Fibroblast of peridontal ligament (primary cell): ENCODE measurements at regions not wholly inside any gene's neighbourhood (a gene's known extent, or its start where the extent isn't known, plus 50 kb on each side); places are given as distances from the start of the nearest gene placed in this dataset.

Source experiments
- DNase-seq: peaks from one replicate; pipeline ENCODE4 v3.0.0-alpha.2; 2010; ENCODE audit errors: extremely low read depth

GRCh38 chr5:152337484-152337883 is 67.6 kb downstream of the NMUR2 start:
- no peak for DNase-seq

GRCh38 chr5:152335461-152335860 is 69.6 kb downstream of the NMUR2 start:
- DNase-seq, result no peak

GRCh38 chr5:152332716-152333460 is 72.2 kb downstream of the NMUR2 start:
- no peak for DNase-seq

- no peak for DNase-seq
Measured at GRCh38 chr5:152331718-152332117, 73.4 kb downstream of the NMUR2 start.

- no peak for DNase-seq
Measured at GRCh38 chr5:152331006-152331405, 74.1 kb downstream of the NMUR2 start.

GRCh38 chr5:152329761-152330283 is 75.3 kb downstream of the NMUR2 start:
- DNase-seq, result no peak

GRCh38 chr5:152329207-152329606 is 75.9 kb downstream of the NMUR2 start:
- DNase-seq, result no peak

GRCh38 chr5:152315942-152316341 is 89.1 kb downstream of the NMUR2 start:
- no peak for DNase-seq

- no peak for DNase-seq
Measured at GRCh38 chr5:152314196-152314829, 90.8 kb downstream of the NMUR2 start.

GRCh38 chr5:152309926-152310450 is 95.1 kb downstream of the NMUR2 start:
- no peak for DNase-seq

GRCh38 chr5:152306386-152306785 is 98.7 kb downstream of the NMUR2 start:
- no peak for DNase-seq

- DNase-seq, result no peak
Measured at GRCh38 chr5:152305525-152305924, 99.6 kb downstream of the NMUR2 start.

GRCh38 chr5:152303841-152304240 is 101.2 kb downstream of the NMUR2 start:
- DNase-seq, result no peak

GRCh38 chr5:152297866-152298265 is 107.2 kb downstream of the NMUR2 start:
- no peak for DNase-seq

- DNase-seq, result no peak
Measured at GRCh38 chr5:152293189-152293588, 111.9 kb downstream of the NMUR2 start.

GRCh38 chr5:152290181-152290580 is 114.9 kb downstream of the NMUR2 start:
- DNase-seq, result no peak

- DNase-seq, result no peak
Measured at GRCh38 chr5:152288917-152289595, 116.0 kb downstream of the NMUR2 start.

- DNase-seq, result no peak
Measured at GRCh38 chr5:152288499-152288898, 116.6 kb downstream of the NMUR2 start.

- DNase-seq, result no peak
Measured at GRCh38 chr5:152285764-152286163, 119.3 kb downstream of the NMUR2 start.

- no peak for DNase-seq
Measured at GRCh38 chr5:152282331-152282730, 122.7 kb downstream of the NMUR2 start.

- no peak for DNase-seq
Measured at GRCh38 chr5:152277936-152278335, 127.1 kb downstream of the NMUR2 start.

GRCh38 chr5:152274224-152274623 is 130.9 kb downstream of the NMUR2 start:
- no peak for DNase-seq
